GM19468 (cell line): ENCODE measurements at regions not wholly inside any gene's neighbourhood (a gene's known extent, or its start where the extent isn't known, plus 50 kb on each side); places are given as distances from the start of the nearest gene placed in this dataset.
"Not testable (repeated sequence)": the region's sequence is repeated elsewhere in the genome, so short reads cannot be mapped to it uniquely, and the experiment has no call there.

Experiments
- ATAC-seq: cut with Tn5 transposase; IDR thresholded peaks from one replicate; pipeline ENCODE4 v1.9.1; 2021; ENCODE audit warnings: mild to moderate bottlenecking, moderate library complexity, moderate number of reproducible peaks; ENCODE audit not compliant: unreplicated experiment; ENCODE audit errors: extremely low read depth

GRCh38 chr18:38575023-38575422 is 1009.4 kb upstream of the CELF4 start:
- no peak for ATAC-seq

- no peak for ATAC-seq
Measured at GRCh38 chr18:38572554-38573111, 1007.0 kb upstream of the CELF4 start.

- no peak for ATAC-seq
Measured at GRCh38 chr18:38571651-38572050, 1006.1 kb upstream of the CELF4 start.

GRCh38 chr18:38565513-38565912 is 999.9 kb upstream of the CELF4 start:
- no peak for ATAC-seq

- no peak for ATAC-seq
Measured at GRCh38 chr18:38563396-38563980, 997.9 kb upstream of the CELF4 start.

GRCh38 chr18:38557006-38557405 is 991.4 kb upstream of the CELF4 start:
- ATAC-seq = no peak

- ATAC-seq = no peak
Measured at GRCh38 chr18:38552732-38553321, 987.2 kb upstream of the CELF4 start.

DNA sequence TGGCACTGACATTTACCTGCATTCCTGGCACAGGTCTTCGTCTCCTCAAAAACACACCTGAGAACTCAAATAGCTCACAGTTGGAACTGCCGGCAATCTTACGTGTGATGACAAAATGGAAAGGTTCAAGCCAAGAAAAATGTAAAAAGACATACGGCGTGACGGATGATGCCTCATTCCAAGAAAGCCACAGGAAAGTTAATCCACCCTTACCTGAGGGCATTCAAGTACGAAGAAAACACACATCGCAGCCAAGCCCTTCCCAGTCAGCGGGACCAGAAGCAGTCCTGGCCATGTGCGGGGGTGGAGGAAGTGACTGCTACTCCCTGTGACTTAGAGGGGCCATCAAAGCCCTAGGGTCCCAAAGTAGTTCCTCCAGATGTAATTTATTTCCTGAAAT is 986.3 kb upstream of the CELF4 start:
- no peak for ATAC-seq

DNA sequence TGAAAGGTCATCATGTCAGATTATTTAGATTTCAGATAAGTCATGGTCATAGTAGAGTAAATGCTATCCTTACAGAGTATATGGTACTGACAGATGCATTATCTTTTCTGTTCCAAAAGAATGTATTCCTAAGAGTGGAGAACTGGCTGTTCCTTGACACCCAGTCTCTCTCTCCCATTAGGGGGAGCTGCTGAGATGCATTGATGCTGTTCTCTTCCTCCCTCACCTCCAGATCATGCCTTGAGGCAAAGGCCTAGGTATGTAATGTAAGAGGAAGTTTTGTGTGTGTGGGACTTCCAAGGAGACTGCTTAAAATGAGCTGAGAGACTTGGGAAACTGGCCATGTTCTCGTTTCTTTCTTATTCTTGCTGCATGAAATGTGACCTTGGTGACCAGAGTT is 979.5 kb upstream of the CELF4 start:
- ATAC-seq = no peak

- ATAC-seq = no peak
Measured at GRCh38 chr18:38539856-38540255, 974.3 kb upstream of the CELF4 start.

DNA sequence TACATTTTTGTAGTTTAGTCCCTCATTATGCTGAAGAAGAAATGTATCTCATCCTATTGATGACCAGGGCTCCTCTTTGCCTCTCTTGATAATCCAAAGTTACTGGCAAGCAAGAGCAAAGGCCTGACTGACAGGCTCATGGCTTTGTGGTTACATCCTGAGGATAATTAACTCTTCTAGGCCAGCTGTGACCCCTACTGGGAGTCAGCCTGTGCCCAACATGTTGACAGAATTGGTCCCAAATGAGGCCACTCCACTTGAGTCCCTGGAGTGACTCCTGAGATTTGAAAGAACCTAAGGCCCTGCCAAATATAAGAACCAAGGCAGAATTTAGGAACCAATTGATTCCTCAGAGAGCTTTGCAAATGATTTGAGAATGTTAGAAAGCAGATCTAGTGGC is 973.8 kb upstream of the CELF4 start:
- no peak for ATAC-seq

GRCh38 chr18:38534073-38534472 is 968.5 kb upstream of the CELF4 start:
- ATAC-seq = no peak

- ATAC-seq = no peak
Measured at GRCh38 chr18:38526922-38527321, 961.3 kb upstream of the CELF4 start.

- ATAC-seq = no peak
Measured at GRCh38 chr18:38525039-38525438, 959.4 kb upstream of the CELF4 start.

- no peak for ATAC-seq
Measured at GRCh38 chr18:38520786-38521185, 955.2 kb upstream of the CELF4 start.

- ATAC-seq = no peak
Measured at GRCh38 chr18:38502539-38502938, 936.9 kb upstream of the CELF4 start.

DNA sequence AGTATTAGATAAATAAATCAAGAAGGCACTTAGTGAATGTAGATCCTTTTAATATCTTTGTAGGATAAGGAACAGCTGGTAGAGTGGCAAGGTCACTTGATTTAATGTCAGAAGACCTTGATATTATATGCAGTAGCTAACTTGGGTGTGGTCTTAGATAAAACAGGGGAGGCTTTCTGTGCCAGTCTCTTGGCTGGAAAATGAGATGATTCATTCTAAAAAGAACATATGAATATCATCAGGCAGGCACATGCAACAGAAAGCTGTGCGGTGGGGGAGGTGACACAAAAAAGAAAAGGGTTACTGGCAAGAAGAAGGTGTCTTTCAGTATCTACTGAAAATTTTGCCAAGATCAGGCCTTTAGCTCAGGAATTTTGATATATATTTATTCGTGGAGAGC is 931.7 kb upstream of the CELF4 start:
- no peak for ATAC-seq

GRCh38 chr18:38496222-38496793 is 930.7 kb upstream of the CELF4 start:
- no peak for ATAC-seq

GRCh38 chr18:38494065-38494464 is 928.5 kb upstream of the CELF4 start:
- ATAC-seq = no peak

GRCh38 chr18:38491195-38491594 is 925.6 kb upstream of the CELF4 start:
- no peak for ATAC-seq

DNA sequence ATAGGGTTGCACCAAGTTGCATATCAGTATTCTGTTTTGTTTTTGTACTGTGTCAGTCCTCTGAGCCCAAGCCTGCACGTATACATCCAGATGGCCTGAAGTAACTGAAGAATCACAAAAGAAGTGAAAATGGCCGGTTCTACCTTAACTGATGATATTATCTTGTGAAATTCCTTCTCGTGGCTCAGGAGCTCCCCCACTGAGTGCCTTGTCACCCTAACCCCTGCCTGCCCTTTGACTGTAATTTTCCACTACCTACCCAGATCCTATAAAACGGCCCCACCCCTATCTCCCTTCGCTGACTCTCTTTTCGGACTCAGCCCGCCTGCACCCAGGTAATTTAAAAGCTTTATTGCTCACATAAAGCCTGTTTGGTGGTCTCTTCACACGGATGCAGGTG is 924.1 kb upstream of the CELF4 start:
- ATAC-seq = not testable (repeated sequence)

DNA sequence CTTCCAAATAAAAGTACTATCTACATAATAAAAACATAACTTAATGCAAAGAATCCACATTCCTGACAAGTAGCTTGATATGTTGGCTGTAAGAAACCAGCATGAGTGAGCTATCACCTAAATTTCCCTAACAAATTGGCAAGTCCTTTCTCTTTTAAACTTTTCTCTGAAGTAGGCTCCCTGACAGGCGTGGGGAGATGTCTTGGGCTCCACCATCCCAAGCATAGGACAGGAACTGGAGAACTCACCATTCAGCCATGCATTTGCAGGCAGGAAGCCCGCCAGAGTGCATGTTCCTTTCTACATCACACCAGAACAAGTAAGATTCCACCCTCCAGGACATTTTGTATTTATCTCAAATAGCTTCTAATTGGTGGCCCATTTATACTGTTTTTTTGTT is 921.9 kb upstream of the CELF4 start:
- no peak for ATAC-seq
